Fibroblast of lung (primary cell): ENCODE measurements at regions not wholly inside any gene's neighbourhood (a gene's known extent, or its start where the extent isn't known, plus 50 kb on each side); places are given as distances from the start of the nearest gene placed in this dataset.

ENCODE experiments used
- DNase-seq, 2 donors: peaks; one replicate each; pipeline versions ENCODE4 v3.0.0 to v3.0.0-alpha.2; 2010; ENCODE audit warnings: low read depth in 2 of 2
- H2AFZ ChIP-seq: 2 replicates; pipeline ENCODE4 v1.5.1; 2012; ENCODE audit warnings: low read length, control low read depth, inconsistent platforms
- H3K27ac ChIP-seq: 2 replicates; pipeline ENCODE4 v1.5.1; 2011; ENCODE audit warnings: low read length, control low read depth; ENCODE audit not compliant: insufficient read depth
- H3K27me3 ChIP-seq: 2 replicates; pipeline ENCODE4 v1.5.1; 2011; ENCODE audit warnings: mild to moderate bottlenecking, low read length; ENCODE audit not compliant: control insufficient read depth, insufficient read depth
- H3K36me3 ChIP-seq: 2 replicates; pipeline ENCODE4 v1.5.1; 2011; ENCODE audit warnings: low read length; ENCODE audit not compliant: control insufficient read depth, insufficient read depth
- H3K4me1 ChIP-seq: 2 replicates; pipeline ENCODE4 v1.5.1; 2011; ENCODE audit warnings: low read length; ENCODE audit not compliant: control insufficient read depth, insufficient read depth; ENCODE audit errors: extremely low read depth
- H3K4me2 ChIP-seq: 2 replicates; pipeline ENCODE4 v1.5.1; 2011; ENCODE audit warnings: low read length, control low read depth; ENCODE audit not compliant: insufficient read depth; ENCODE audit errors: extremely low read depth
- H3K4me3 ChIP-seq, 4 experiments: fragments of 200-600 bp in 1 of 4; sonication (generic) in 1 of 4; replicated peaks in 1 of 4; 2 replicates each; pipeline ENCODE4 v1.5.1; 2011 to 2016; ENCODE audit warnings: low read length in 4 of 4, low read depth in 3 of 4, mild to moderate bottlenecking in 3 of 4, control low read depth in 2 of 4, inconsistent platforms in 1 of 4, mixed read lengths in 1 of 4; ENCODE audit not compliant: insufficient read depth in 1 of 4; ENCODE audit errors: control extremely low read depth in 1 of 4
- H3K79me2 ChIP-seq: 2 replicates; pipeline ENCODE4 v1.5.1; 2012; ENCODE audit warnings: mild to moderate bottlenecking, low read length, inconsistent platforms; ENCODE audit not compliant: control insufficient read depth, insufficient read depth
- H3K9ac ChIP-seq: 2 replicates; pipeline ENCODE4 v1.5.1; 2011; ENCODE audit warnings: mild to moderate bottlenecking, low read length, control low read depth; ENCODE audit not compliant: insufficient read depth
- H3K9me3 ChIP-seq: 2 replicates; pipeline ENCODE4 v1.5.1; 2012; ENCODE audit warnings: low read depth, low read length; ENCODE audit not compliant: control insufficient read depth, insufficient read depth
- H4K20me1 ChIP-seq: 2 replicates; pipeline ENCODE4 v1.5.1; 2011; ENCODE audit warnings: low read length; ENCODE audit not compliant: control insufficient read depth, insufficient read depth; ENCODE audit errors: extremely low read depth
- EZH2 ChIP-seq: IDR thresholded peaks from 2 replicates; pipeline ENCODE4 v1.5.1; 2012; ENCODE audit warnings: low read length, control low read depth, mild to moderate bottlenecking; ENCODE audit errors: missing control alignments
- TF ChIP-seq, protein P1 (sequence below), 2 donors: IDR thresholded peaks in 1 of 2; conservative IDR thresholded peaks in 1 of 2; 1 replicate in 1 of 2; 2 replicates in 1 of 2; pipeline ENCODE4 v1.5.1; 2011 to 2012; ENCODE audit warnings: low read length in 2 of 2, control low read depth in 1 of 2, inconsistent platforms in 1 of 2, low read depth in 1 of 2, mild to moderate bottlenecking in 1 of 2

GRCh38 chr2:181255651-181256050 lies 201.5 kb upstream of the ITGA4 start:
- no peak for TF ChIP-seq EZH2
- TF ChIP-seq, protein P1, sequence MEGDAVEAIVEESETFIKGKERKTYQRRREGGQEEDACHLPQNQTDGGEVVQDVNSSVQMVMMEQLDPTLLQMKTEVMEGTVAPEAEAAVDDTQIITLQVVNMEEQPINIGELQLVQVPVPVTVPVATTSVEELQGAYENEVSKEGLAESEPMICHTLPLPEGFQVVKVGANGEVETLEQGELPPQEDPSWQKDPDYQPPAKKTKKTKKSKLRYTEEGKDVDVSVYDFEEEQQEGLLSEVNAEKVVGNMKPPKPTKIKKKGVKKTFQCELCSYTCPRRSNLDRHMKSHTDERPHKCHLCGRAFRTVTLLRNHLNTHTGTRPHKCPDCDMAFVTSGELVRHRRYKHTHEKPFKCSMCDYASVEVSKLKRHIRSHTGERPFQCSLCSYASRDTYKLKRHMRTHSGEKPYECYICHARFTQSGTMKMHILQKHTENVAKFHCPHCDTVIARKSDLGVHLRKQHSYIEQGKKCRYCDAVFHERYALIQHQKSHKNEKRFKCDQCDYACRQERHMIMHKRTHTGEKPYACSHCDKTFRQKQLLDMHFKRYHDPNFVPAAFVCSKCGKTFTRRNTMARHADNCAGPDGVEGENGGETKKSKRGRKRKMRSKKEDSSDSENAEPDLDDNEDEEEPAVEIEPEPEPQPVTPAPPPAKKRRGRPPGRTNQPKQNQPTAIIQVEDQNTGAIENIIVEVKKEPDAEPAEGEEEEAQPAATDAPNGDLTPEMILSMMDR (conservative IDR thresholded peaks at IDR 0.05 in 1 of 2, IDR thresholded peaks at IDR 0.05 in 1 of 2; ENCODE audit: low read depth in 1 of 2, low read length in 2 of 2), result no peak

DNA sequence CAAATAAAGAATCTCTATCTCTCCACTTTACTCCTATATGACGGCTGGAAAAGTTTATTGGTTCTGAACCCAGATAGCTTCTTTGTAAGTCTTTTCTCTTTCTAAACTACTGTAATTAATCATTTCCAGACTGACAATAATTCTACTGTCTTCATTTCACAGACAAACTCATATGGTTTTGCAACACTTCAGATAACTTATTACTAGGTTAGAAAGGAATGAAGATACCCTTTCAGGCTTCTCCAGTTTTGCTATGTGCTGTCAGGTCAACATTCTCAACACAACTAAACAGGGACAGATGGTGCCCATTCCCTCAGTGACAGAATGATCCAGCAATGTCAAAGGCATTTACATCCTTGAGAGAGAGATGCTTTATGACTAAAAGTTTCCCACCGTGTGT lies 198.5 kb upstream of the ITGA4 start:
- Histone ChIP-seq H3K27ac (no peak overlapping the region), H3K4me3 (no peak overlapping the region)

More at GRCh38 chr2:181255651-181256050, 201.5 kb upstream of the ITGA4 start:
- no peak overlapping the region for H3K9ac ChIP-seq
- no peak overlapping the region for H3K27ac ChIP-seq
- no peaks in the 10 kb centered on the region for H3K4me1 ChIP-seq
- no peak overlapping the region for H3K4me2 ChIP-seq
- H3K4me3 ChIP-seq, result no peak overlapping the region
- no peaks in the 10 kb centered on the region for H3K27me3 ChIP-seq
- H4K20me1 ChIP-seq, result no peaks in the 10 kb centered on the region
- DNase-seq, result no peak
- no peak overlapping the region for H2AFZ ChIP-seq
- H3K36me3 ChIP-seq, result no peaks in the 10 kb centered on the region
- no peaks in the 10 kb centered on the region for H3K9me3 ChIP-seq
- H3K79me2 ChIP-seq, result no peaks in the 10 kb centered on the region

DNA sequence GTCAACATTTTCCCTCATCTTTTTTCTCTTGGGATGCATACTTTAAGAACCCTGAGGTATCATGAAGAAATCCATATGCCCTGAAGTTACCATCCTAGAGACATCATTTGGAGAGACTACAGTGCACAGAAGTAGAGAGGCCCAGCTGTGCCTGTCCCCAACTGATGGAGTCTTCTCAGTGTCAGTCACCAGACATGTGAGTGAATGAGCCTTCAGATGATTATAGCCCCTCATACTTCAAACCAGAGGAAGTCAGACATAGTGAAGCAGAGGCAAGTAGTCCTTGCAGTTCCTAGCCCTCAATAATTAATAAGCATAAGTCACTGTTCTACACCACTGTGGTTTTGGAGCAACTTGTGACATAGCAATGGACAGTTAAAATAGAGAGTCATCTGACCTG lies 194.4 kb upstream of the ITGA4 start:
- no peak for TF ChIP-seq EZH2
- TF ChIP-seq, protein P1 (conservative IDR thresholded peaks at IDR 0.05 in 1 of 2, IDR thresholded peaks at IDR 0.05 in 1 of 2; ENCODE audit: low read depth in 1 of 2, low read length in 2 of 2), result no peak
- no peak overlapping the region for H3K4me3 ChIP-seq
- H3K79me2 ChIP-seq, result no peaks in the 10 kb centered on the region
- no peaks in the 10 kb centered on the region for H3K9me3 ChIP-seq
- H3K9ac ChIP-seq, result no peak overlapping the region
- no peaks in the 10 kb centered on the region for H3K36me3 ChIP-seq
- H3K4me2 ChIP-seq, result no peak overlapping the region
- H3K27me3 ChIP-seq, result no peaks in the 10 kb centered on the region
- no peaks in the 10 kb centered on the region for H3K4me1 ChIP-seq
- no peak for DNase-seq
- no peak overlapping the region for H2AFZ ChIP-seq
- H3K27ac ChIP-seq, result no peak overlapping the region
- H4K20me1 ChIP-seq, result no peaks in the 10 kb centered on the region

More for the DNA sequence above, 198.5 kb upstream of the ITGA4 start:
- Histone ChIP-seq H2AFZ (no peak overlapping the region), H3K27me3 (no peaks in the 10 kb centered on the region), H3K36me3 (no peaks in the 10 kb centered on the region), H3K9ac (no peak overlapping the region), H3K4me2 (no peak overlapping the region), H3K79me2 (no peaks in the 10 kb centered on the region), H4K20me1 (no peaks in the 10 kb centered on the region), H3K4me1 (no peaks in the 10 kb centered on the region), H3K9me3 (no peaks in the 10 kb centered on the region)
- no peak for TF ChIP-seq EZH2
- TF ChIP-seq, protein P1 (conservative IDR thresholded peaks at IDR 0.05 in 1 of 2, IDR thresholded peaks at IDR 0.05 in 1 of 2; ENCODE audit: low read depth in 1 of 2, low read length in 2 of 2), result no peak
- peak in 1 of 2 donors; percentile 87 for DNase-seq
